NCI-H524 treated with DMSO at 0.1 percent for 48 hours (cell line): ENCODE measurements at regions not wholly inside any gene's neighbourhood (a gene's known extent, or its start where the extent isn't known, plus 50 kb on each side); places are given as distances from the start of the nearest gene placed in this dataset.

ENCODE experiments used
- DNase-seq: peaks from one replicate; lab custom pipeline; 2025; lab: John Stamatoyannopoulos, UW

DNA sequence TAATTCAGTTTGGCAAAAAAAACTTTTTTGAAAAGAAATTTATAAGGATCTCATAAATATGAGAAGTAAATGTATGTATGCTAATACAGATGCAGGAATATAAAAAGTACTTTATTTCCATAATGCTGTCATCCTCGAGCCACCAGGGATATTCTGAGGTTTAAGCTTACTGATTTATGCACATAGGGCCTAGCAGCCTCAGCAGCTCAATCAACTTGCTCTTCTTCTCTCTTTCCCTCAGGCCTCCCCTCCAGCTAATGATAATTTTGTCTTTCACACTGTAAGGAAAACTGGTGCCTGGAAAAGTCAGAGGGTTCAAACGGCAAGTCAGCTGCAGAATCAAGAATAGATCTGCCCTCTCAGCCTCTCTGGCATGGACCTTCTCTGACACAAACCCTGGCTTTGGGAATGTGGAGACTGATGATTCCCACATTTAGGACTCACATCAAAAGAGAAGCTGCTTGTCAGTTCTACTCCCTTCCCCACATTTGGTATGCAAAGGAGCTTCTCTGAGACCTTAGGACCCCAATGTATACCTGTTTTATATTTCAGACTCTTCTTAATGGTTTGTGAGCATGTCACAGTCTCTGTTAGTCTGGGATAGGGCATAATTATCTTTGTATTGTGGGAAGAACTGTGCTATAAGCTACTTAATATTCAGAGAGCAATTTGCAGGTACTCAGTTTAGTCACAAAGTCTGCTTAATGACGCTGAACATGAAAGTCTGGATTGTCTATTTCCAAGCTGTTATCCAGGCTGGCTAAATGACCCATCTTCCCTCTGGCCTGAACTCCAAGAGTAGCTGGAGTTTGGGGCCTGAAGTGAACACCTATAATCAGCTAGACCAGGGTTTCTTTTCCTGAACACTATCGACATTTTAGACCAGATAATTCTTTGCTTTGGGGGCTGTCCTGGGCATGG, 52.1 kb upstream of the DIPK1A start:
- no peak for DNase-seq

DNA sequence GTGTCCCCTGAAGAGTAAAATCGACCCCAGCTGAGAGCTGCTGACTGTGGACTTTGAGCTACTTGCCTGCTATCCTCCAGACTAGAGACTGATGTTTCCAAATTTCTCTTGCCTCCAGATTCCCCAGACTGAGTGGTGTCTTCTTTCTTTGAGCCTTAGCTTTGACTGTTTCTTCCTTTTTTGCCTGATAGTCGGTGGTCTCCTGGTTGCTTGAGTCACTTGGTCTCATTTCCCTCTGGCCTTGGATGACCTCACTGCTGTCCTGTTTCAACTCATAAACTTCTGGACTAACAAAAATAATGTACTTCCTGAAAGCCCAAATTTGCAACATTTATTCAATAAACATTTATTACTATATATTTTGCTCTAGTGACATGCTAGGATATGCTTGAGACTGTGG, 52.9 kb upstream of the DIPK1A start:
- DNase-seq = no peak

DNA sequence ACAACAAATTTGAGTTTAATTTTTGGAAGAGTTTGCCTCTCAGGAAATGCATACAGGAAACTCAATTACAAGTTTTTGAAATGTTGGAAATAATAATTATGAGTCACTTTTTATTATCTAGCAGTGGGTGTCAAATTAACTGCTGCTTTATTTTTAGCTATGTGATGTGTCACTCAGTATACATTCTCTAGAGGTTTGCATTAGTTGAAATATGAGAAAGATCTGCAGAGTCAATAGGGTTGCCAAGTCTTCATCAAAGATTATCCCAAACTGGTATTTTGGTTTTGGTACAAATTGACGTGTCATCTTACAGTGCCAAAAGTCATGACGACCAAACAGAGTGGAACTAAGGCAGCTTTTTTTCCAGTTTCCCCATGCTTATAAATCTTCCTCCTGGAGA, 54.3 kb upstream of the DIPK1A start:
- no peak for DNase-seq

DNA sequence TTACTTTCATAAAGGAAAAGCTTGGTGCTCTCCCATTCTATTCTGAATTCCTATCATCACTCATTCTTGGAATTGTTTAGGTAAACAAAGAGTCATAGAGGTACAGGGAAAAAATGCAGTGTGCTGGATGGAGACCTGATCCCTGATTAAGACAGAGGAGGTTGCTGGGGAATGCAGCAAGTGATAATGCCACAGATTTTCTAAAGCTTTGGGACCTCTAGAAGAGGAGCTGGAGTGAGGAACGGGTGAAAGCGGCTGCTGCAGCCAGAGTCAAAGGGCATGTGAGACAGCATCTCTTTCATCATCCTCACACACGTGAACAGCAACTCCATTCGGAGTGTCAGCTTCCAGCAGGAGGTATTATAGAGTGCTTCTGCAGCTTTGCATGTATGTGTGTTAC, 54.9 kb upstream of the DIPK1A start:
- no peak for DNase-seq

DNA sequence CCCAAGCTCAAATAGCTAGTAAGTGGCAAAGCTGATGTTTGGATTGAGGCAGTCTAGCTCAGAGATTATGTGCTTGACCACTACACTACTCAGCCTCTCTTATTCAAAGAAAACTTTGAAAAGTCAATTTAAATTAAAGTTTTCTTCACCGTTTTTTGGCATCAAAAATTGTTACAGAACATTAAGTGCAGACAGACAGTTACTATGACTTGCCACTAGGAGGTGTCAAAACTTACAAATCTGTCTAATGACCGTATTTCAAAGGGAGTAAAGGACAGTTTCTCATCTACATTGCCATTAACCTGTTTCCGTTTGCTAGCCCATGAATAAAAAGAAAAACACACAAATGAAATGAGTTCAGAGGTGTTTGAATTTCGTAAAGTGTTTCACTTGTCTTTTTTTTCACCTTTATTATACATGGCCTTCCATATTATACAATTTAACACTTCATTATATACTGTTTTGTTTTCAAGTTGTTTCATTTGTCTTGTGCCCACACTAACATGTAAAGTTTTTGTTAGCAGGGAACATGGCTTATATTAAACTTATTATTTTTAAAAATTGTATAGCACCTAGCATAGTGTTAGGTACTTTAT, 57.4 kb upstream of the MTF2 start:
- no peak for DNase-seq

DNA sequence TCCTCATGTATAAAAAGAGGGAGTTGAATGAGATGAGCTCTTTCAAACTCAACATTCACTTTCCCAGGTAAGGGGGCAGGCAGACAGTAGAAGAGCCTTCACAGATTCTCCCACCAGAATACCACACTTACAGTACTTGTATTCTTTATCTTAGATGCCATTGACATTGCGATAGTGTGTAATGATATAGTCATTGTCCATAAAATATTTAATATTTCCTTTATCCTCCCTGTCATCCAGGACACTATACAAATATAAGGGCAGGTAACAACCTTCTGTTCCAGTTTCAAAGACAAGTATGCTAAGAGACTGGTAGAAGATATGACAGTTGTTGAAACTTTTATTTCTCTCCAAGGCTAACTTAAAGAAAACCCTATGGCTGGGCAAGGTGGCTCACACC, 56.5 kb upstream of the MTF2 start:
- DNase-seq = no peak

DNA sequence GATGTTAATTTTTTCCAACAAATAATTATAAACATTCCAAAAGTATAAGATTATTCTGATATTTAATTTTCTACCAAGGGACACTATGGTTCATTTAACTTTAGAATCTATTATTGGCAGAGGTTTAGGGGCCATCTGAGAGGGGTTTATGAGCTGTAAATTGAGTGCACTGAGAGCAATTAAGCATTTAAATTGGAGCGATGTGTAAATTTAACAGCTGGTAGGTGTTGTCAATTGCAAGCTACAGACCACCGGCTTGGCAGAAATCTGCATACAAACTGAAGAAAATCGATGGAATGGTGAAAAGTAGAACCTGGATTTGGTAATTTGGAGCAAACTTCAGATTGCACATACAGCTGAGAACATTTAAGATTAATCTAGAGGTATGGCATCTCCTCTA, 55.8 kb upstream of the MTF2 start:
- peak; percentile 59 for DNase-seq

DNA sequence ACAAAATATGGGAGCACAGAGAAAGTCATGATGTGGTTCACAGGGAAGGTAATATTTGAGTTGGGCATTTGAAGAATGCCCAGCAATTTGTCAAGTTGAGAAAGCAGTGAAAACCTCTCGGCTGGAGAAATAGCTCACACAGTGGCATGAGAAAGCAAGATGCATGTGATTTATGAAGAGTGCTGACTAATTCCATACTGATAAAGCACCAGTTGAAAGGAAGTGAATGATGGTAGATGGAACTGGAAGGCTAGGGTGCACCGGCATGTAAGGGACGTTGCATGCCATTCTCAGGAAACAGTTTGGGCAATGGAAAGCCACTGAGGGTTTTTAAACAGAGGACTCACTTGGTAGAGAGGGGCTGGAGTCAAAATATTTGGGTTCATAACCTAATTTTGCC, 53.5 kb upstream of the MTF2 start:
- no peak for DNase-seq

DNA sequence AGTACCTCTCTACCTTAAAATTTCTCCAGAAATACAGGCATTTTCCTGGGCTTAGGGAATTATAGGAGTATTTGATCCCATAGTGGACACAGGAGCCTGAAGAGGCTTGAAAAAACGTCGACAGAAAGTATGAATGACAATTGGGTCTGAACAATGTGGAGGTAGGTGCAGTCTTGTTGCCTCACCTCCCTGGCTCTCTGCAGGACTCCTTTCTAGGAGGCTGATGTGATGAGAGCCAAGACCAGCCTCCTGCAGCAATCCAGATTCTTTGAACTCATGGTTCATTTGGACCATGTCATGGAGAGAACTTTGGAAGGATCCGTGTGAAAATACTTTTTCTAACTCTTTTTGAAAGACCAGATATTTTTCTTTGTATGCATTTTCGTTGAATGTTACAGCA, 50.5 kb upstream of the MTF2 start:
- DNase-seq = no peak
